ENCODE measurements at regions not wholly inside any gene's neighbourhood (a gene's known extent, or its start where the extent isn't known, plus 50 kb on each side); places are given as distances from the start of the nearest gene placed in this dataset.

- Histone ChIP-seq H4K20me1 (ENCODE audit: insufficient read depth, low read length) (no peaks in the 10 kb centered on the region), H3K27me3 (ENCODE audit: control insufficient read depth in 1 of 2, insufficient read depth in 2 of 2, low read length in 2 of 2) (no peaks in the 10 kb centered on the region; a peak in 2 of 5 replicates), H3K9me3 (ENCODE audit: low read length) (no peaks in the 10 kb centered on the region), H2AFZ (ENCODE audit: low read length) (no peak overlapping the region), H3K36me3 (replicated peaks in 1 of 2; ENCODE audit: control insufficient read depth in 1 of 2, insufficient read depth in 2 of 2, low read length in 2 of 2) (no peaks in the 10 kb centered on the region), H3K9ac (ENCODE audit: insufficient read depth, low read depth, low read length) (no peak overlapping the region), H3K4me3 (replicated peaks in 1 of 3; ENCODE audit: insufficient read depth in 1 of 3, low read depth in 2 of 3, low read length in 3 of 3) (no peak overlapping the region), H3K27ac (ENCODE audit: extremely low read length, insufficient read depth, low read length) (no peak overlapping the region), H3K4me2 (ENCODE audit: low read depth, low read length) (no peak overlapping the region), H3K79me2 (ENCODE audit: insufficient read depth, low read length) (no peaks in the 10 kb centered on the region), H3K4me1 (ENCODE audit: insufficient read depth, low read length) (no peaks in the 10 kb centered on the region)
- ATAC-seq = no peak
- WGBS (ENCODE audit: low lambda C conversion rate) = 0% methylated on average over 1 of the region's 1 CpG
- intact Hi-C loops (cut with micrococcal nuclease; ENCODE audit: unreplicated experiment) = no loop called here
- no peak for FAIRE-seq
- in situ Hi-C loops (cut with HindIII; ENCODE audit: extremely low pct_ligation_motif_present, low pct_unique_long_range_greater_than_20kb) = loop anchor here (25.0 kb wide), 1 partner anchor 455 kb away; the partner anchor contains the start of gene LMNB1
- BruUV-seq (replicated peaks) = no TSS peak
- POLR2A ChIA-PET = interaction anchor here (0.5 kb wide), 1 partner anchor 262 kb away, joined by 3 read pairs; no protein-coding TSS in a partner anchor
- no peak for DNase-seq (ENCODE audit: low spot score)
- TF ChIP-seq ZNF430 (CRISPR knock-in tag; IDR thresholded peaks at IDR 0.05) = no peak
- no peak for TF ChIP-seq AHDC1 (CRISPR knock-in tag; IDR thresholded peaks at IDR 0.05; ENCODE audit: borderline replicate concordance)
- no peak for TF ChIP-seq DPF2 (CRISPR knock-in tag; IDR thresholded peaks at IDR 0.05; ENCODE audit: borderline replicate concordance, low read depth)
- no peak for TF ChIP-seq FOXA1 (IDR thresholded peaks at IDR 0.05)
- no peak for TF ChIP-seq FOXA1 (CRISPR knock-in tag; IDR thresholded peaks at IDR 0.05)
- no peak for TF ChIP-seq NPAS2 (CRISPR knock-in tag; IDR thresholded peaks at IDR 0.05; ENCODE audit: borderline replicate concordance)
- TF ChIP-seq GTF2F1 (IDR thresholded peaks at IDR 0.05; ENCODE audit: low read length) = no peak
- TF ChIP-seq SP4 (CRISPR knock-in tag; IDR thresholded peaks at IDR 0.05) = no peak
- CTCF ChIA-PET (ENCODE audit: low intra/inter-chr PET ratio, low total read pairs) = no interaction called here
Observed at GRCh38 chr5:126332326-126332725, 90.9 kb upstream of the GRAMD2B start.

Measured in HepG2 (cell line).